ENCODE measurements at regions not wholly inside any gene's neighbourhood (a gene's known extent, or its start where the extent isn't known, plus 50 kb on each side); places are given as distances from the start of the nearest gene placed in this dataset.
A peak's percentile ranks its signal among the peaks of the same experiment; 100 is the strongest.

DNA sequence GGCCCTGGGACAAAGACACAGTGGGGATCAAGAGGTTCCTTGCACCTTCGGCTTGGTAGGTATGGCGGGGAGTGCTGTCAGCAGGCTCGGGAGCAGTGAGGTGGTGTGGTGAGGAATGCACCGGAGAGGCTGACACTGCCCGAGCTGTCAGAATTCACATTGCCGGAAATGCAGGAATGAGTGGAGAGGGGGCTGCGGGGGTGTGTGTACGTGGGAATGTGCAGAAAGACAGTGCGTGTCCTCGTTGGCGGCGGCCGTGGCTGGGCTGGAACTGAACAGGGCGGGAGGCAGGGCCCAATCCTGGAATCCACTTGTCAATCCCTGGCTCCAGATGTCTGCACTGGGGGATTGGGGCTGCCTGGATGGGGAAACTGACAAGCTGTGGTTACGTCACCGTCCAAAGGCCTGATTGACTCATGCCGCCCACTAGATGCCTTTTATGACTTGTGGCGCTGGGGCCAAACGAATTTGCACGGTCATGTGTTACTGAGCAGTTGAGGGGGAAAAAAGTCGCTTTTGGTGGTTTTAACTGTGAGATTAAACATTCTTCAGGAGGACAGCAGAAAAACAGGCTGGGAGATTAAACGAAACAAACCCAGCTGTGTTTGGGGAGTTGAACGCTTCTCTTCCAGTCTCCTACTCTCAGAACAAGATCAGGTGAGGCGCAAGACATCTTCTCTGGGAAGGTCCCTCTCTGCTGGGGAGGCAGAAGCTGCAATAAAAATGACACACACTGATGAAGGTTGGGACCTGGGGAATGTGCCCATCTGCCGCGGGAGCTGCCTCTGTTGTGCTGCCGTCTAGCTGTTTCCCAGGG is 189.4 kb upstream of the GLI2 start (continued):
- TF ChIP-seq RORA (CRISPR knock-in tag; IDR thresholded peaks at IDR 0.05) (no peak), ZNF747 (CRISPR knock-in tag; IDR thresholded peaks at IDR 0.05; ENCODE audit: borderline replicate concordance) (peak; percentile 91), SATB2 (CRISPR knock-in tag; IDR thresholded peaks at IDR 0.05) (no peak), POLR2A (IDR thresholded peaks at IDR 0.05; ENCODE audit: insufficient read depth in 1 of 2, low read depth in 2 of 2, low read length in 2 of 2) (peak; percentile 19 to 46; a peak in 2 of 4 replicates), HNRNPL (IDR thresholded peaks at IDR 0.05; ENCODE audit: low read depth, low read length) (0 out of 2 replicates have a peak, but pooled peaks have one; percentile 42), ZNF746 (CRISPR knock-in tag; IDR thresholded peaks at IDR 0.05) (peak; percentile 89), SKI (IDR thresholded peaks at IDR 0.05; ENCODE audit: partially characterized antibody) (peak; percentile 74), FOXA3 (CRISPR knock-in tag; IDR thresholded peaks at IDR 0.05) (peak; percentile 74), RELA (CRISPR knock-in tag; IDR thresholded peaks at IDR 0.05) (no peak), HOXA9 (CRISPR knock-in tag; IDR thresholded peaks at IDR 0.05; ENCODE audit: borderline replicate concordance) (peak; percentile 51; the same call in 1 of the 2 replicates), ZNF160 (CRISPR knock-in tag; IDR thresholded peaks at IDR 0.05) (peak; percentile 87; the same call in 1 of the 2 replicates), ZNF674 (CRISPR knock-in tag; IDR thresholded peaks at IDR 0.05; ENCODE audit: low read depth) (no peak), ZNF331 (CRISPR knock-in tag; IDR thresholded peaks at IDR 0.05) (peak; percentile 11; the same call in 1 of the 2 replicates)
- TF ChIP-seq, protein P1, sequence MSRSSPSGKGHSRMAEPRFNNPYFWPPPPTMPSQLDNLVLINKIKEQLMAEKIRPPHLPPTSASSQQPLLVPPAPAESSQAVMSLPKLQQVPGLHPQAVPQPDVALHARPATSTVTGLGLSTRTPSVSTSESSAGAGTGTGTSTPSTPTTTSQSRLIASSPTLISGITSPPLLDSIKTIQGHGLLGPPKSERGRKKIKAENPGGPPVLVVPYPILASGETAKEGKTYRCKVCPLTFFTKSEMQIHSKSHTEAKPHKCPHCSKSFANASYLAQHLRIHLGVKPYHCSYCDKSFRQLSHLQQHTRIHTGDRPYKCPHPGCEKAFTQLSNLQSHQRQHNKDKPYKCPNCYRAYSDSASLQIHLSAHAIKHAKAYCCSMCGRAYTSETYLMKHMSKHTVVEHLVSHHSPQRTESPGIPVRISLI (CRISPR knock-in tag; IDR thresholded peaks at IDR 0.05; ENCODE audit: borderline replicate concordance): peak; percentile 70; the same call in 1 of the 2 replicates
- TF ChIP-seq, protein P2, sequence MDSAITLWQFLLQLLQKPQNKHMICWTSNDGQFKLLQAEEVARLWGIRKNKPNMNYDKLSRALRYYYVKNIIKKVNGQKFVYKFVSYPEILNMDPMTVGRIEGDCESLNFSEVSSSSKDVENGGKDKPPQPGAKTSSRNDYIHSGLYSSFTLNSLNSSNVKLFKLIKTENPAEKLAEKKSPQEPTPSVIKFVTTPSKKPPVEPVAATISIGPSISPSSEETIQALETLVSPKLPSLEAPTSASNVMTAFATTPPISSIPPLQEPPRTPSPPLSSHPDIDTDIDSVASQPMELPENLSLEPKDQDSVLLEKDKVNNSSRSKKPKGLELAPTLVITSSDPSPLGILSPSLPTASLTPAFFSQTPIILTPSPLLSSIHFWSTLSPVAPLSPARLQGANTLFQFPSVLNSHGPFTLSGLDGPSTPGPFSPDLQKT (CRISPR knock-in tag; IDR thresholded peaks at IDR 0.05; ENCODE audit: borderline replicate concordance): peak; percentile 68; the same call in 1 of the 2 replicates
- TF ChIP-seq, protein P3, sequence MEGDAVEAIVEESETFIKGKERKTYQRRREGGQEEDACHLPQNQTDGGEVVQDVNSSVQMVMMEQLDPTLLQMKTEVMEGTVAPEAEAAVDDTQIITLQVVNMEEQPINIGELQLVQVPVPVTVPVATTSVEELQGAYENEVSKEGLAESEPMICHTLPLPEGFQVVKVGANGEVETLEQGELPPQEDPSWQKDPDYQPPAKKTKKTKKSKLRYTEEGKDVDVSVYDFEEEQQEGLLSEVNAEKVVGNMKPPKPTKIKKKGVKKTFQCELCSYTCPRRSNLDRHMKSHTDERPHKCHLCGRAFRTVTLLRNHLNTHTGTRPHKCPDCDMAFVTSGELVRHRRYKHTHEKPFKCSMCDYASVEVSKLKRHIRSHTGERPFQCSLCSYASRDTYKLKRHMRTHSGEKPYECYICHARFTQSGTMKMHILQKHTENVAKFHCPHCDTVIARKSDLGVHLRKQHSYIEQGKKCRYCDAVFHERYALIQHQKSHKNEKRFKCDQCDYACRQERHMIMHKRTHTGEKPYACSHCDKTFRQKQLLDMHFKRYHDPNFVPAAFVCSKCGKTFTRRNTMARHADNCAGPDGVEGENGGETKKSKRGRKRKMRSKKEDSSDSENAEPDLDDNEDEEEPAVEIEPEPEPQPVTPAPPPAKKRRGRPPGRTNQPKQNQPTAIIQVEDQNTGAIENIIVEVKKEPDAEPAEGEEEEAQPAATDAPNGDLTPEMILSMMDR (CRISPR knock-in tag; IDR thresholded peaks at IDR 0.05): peak; percentile 27; the same call in 1 of the 2 replicates
- TF ChIP-seq, protein P4, sequence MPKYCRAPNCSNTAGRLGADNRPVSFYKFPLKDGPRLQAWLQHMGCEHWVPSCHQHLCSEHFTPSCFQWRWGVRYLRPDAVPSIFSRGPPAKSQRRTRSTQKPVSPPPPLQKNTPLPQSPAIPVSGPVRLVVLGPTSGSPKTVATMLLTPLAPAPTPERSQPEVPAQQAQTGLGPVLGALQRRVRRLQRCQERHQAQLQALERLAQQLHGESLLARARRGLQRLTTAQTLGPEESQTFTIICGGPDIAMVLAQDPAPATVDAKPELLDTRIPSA (CRISPR knock-in tag; IDR thresholded peaks at IDR 0.05; ENCODE audit: borderline replicate concordance): no peak
- TF ChIP-seq, protein P5, sequence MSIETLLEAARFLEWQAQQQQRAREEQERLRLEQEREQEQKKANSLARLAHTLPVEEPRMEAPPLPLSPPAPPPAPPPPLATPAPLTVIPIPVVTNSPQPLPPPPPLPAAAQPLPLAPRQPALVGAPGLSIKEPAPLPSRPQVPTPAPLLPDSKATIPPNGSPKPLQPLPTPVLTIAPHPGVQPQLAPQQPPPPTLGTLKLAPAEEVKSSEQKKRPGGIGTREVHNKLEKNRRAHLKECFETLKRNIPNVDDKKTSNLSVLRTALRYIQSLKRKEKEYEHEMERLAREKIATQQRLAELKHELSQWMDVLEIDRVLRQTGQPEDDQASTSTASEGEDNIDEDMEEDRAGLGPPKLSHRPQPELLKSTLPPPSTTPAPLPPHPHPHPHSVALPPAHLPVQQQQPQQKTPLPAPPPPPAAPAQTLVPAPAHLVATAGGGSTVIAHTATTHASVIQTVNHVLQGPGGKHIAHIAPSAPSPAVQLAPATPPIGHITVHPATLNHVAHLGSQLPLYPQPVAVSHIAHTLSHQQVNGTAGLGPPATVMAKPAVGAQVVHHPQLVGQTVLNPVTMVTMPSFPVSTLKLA (IDR thresholded peaks at IDR 0.05): peak; percentile 77
- TF ChIP-seq, protein P6, sequence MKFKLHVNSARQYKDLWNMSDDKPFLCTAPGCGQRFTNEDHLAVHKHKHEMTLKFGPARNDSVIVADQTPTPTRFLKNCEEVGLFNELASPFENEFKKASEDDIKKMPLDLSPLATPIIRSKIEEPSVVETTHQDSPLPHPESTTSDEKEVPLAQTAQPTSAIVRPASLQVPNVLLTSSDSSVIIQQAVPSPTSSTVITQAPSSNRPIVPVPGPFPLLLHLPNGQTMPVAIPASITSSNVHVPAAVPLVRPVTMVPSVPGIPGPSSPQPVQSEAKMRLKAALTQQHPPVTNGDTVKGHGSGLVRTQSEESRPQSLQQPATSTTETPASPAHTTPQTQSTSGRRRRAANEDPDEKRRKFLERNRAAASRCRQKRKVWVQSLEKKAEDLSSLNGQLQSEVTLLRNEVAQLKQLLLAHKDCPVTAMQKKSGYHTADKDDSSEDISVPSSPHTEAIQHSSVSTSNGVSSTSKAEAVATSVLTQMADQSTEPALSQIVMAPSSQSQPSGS (CRISPR knock-in tag; IDR thresholded peaks at IDR 0.05): peak; percentile 98
- TF ChIP-seq, protein P7, sequence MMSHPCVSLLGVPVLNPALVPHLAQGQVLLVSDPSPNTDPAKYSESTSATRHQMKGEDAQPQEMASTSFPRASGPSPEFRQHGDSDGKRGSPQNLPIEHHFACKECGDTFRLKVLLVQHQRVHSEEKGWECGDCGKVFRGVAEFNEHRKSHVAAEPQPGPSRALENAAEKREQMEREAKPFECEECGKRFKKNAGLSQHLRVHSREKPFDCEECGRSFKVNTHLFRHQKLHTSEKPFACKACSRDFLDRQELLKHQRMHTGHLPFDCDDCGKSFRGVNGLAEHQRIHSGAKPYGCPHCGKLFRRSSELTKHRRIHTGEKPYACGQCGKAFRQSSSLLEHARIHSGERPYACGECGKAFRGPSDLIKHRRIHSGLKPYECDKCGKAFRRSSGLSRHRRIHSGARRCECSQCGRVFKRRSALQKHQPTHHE (CRISPR knock-in tag; IDR thresholded peaks at IDR 0.05; ENCODE audit: borderline replicate concordance): peak; percentile 91; the same call in 1 of the 2 replicates
